ENCODE measurements at regions not wholly inside any gene's neighbourhood (a gene's known extent, or its start where the extent isn't known, plus 50 kb on each side); places are given as distances from the start of the nearest gene placed in this dataset.

DNA sequence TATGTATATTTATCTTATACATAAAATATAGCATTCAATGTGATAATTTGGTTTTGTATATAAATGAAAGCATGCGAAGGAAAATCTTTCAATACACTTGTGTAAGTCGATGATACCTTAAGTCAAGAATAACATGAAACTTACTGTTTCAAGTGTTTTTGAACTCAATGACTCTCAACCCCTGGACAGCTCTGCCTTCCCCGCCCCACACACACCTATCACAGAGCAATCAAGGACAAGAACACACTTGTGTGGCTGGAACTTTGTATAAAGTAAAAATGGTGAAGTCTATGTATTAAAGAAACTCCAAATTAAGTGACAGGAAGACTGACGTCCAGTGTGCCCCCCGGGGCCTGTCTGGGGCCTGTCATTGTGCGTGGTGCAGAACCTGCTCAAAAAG lies 478.6 kb upstream of the AKR1E2 start:
- H3K79me2 ChIP-seq (ENCODE audit: control insufficient read depth, insufficient read depth, low read length): no peaks in the 10 kb centered on the region

DNA sequence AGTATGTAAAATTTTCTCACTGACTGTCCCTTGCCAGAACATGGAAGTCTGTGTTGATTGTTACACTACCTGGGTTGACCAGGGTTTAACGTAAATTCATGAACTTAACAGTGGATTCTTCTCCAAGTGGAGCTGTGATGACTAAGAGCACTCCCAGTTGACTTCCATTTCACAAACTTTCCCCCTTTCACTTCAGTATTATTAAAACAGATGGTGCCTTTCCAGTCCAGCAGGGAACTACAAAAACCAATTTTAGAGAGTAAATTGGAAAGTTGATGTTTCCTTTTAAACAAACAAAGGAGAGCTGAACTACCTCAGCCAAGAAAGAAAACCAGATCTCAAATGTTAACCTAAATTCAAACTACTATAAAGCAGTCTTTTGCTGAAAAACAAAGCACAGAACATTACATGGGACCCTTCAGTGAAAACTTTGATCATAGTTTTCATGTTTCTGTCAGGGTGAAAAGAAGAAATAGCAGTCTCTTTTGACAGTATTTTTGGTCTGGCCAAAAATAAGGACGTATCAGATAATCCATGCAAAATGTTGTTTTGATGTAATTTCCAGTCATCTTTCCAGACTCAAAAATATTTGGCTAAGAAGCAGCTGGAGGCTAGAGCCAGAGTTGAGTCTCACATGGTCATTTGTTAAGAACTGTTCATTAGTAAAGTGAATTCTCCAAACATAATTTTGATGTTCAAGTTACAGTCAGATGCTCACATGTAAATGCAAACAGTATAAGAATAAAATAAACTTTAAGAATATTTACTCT lies 479.9 kb upstream of the AKR1E2 start:
- no peaks in the 10 kb centered on the region for H3K9me3 ChIP-seq (replicated peaks; ENCODE audit: control insufficient read depth, insufficient read depth, low read length)
- H3K4me2 ChIP-seq (ENCODE audit: insufficient read depth, low read length): no peak overlapping the region
- FAIRE-seq (no peak), DNase-seq (ENCODE audit: low read depth, low spot score) (no peak)
- H4K20me1 ChIP-seq (replicated peaks; ENCODE audit: control insufficient read depth, extremely low read depth, insufficient read depth, low read length): no peaks in the 10 kb centered on the region
- intact Hi-C loops (cut with micrococcal nuclease) (no loop called here), dilution Hi-C loops (cut with MboI; ENCODE audit: extremely low pct_ligation_motif_present, low sequenced_read_pairs) (no loop called here)
- no peaks in the 10 kb centered on the region for H3K27me3 ChIP-seq (ENCODE audit: control insufficient read depth in 2 of 2, insufficient read depth in 2 of 2, low read length in 2 of 2)
- H3K36me3 ChIP-seq (ENCODE audit: control insufficient read depth in 2 of 2, extremely low read depth in 1 of 2, insufficient read depth in 2 of 2, low read length in 2 of 2): no peaks in the 10 kb centered on the region
- no peaks in the 10 kb centered on the region for H3K79me2 ChIP-seq (ENCODE audit: control insufficient read depth, insufficient read depth, low read length)
- H3K9ac ChIP-seq (replicated peaks; ENCODE audit: extremely low read depth, insufficient read depth, low read length): no peak overlapping the region
- H3K4me3 ChIP-seq (replicated peaks in 1 of 3; ENCODE audit: insufficient read depth in 1 of 3, low read depth in 1 of 3, low read length in 3 of 3): no peak overlapping the region
- peaks cover 5% of the 10 kb centered on the region for H3K4me1 ChIP-seq (ENCODE audit: control insufficient read depth, extremely low read depth, insufficient read depth, low read length)
- H3K27ac ChIP-seq (ENCODE audit: insufficient read depth, low read depth, low read length): no peak overlapping the region
- ChIA-PET CTCF (interaction anchor here (0.9 kb wide), 1 partner anchor 24 kb away, joined by 3 read pairs; no protein-coding TSS in a partner anchor), POLR2A (interaction anchor here (0.7 kb wide), 1 partner anchor 88 kb away, joined by 4 read pairs; no protein-coding TSS in a partner anchor)
- no peaks in the 10 kb centered on the region for H3K9me1 ChIP-seq (replicated peaks; ENCODE audit: control insufficient read depth, extremely low read depth, insufficient read depth, low read length)
- no peak overlapping the region for H2AFZ ChIP-seq (ENCODE audit: low read depth, low read length)
- TF ChIP-seq GATA2 (IDR thresholded peaks at IDR 0.05; ENCODE audit: insufficient read depth, insufficient read length, low read depth, low read length) (no peak), CTCF (IDR thresholded peaks at IDR 0.05; ENCODE audit: extremely low read depth in 1 of 2, insufficient read depth in 1 of 2, low read depth in 1 of 2, low read length in 2 of 2) (no peak), MAX (IDR thresholded peaks at IDR 0.05; ENCODE audit: insufficient read depth, insufficient read length) (no peak), POLR2A (IDR thresholded peaks at IDR 0.05; ENCODE audit: low read depth, low read length) (no peak), POLR2AphosphoS5 (IDR thresholded peaks at IDR 0.05; ENCODE audit: insufficient read depth, low read depth, low read length) (no peak), MYC (IDR thresholded peaks at IDR 0.05; ENCODE audit: low read depth, low read length) (no peak), EZH2 (IDR thresholded peaks at IDR 0.05; ENCODE audit: borderline replicate concordance, low read depth, low read length, severe bottlenecking) (no peak), JUN (IDR thresholded peaks at IDR 0.05; ENCODE audit: borderline replicate concordance, insufficient read depth, insufficient read length, low read depth) (no peak), FOS (IDR thresholded peaks at IDR 0.05; ENCODE audit: borderline replicate concordance, insufficient read depth, low read length) (no peak)
- no TSS peak for BruUV-seq (replicated peaks)

More for the DNA sequence above, 478.6 kb upstream of the AKR1E2 start:
- no TSS peak for BruUV-seq (replicated peaks)
- Histone ChIP-seq H3K9me3 (replicated peaks; ENCODE audit: control insufficient read depth, insufficient read depth, low read length) (no peaks in the 10 kb centered on the region), H4K20me1 (replicated peaks; ENCODE audit: control insufficient read depth, extremely low read depth, insufficient read depth, low read length) (no peaks in the 10 kb centered on the region), H3K36me3 (ENCODE audit: control insufficient read depth in 2 of 2, extremely low read depth in 1 of 2, insufficient read depth in 2 of 2, low read length in 2 of 2) (no peaks in the 10 kb centered on the region), H3K9ac (replicated peaks; ENCODE audit: extremely low read depth, insufficient read depth, low read length) (no peak overlapping the region), H3K27me3 (ENCODE audit: control insufficient read depth in 2 of 2, insufficient read depth in 2 of 2, low read length in 2 of 2) (no peaks in the 10 kb centered on the region), H2AFZ (ENCODE audit: low read depth, low read length) (no peak overlapping the region), H3K4me3 (replicated peaks in 1 of 3; ENCODE audit: insufficient read depth in 1 of 3, low read depth in 1 of 3, low read length in 3 of 3) (no peak overlapping the region), H3K4me2 (ENCODE audit: insufficient read depth, low read length) (no peak overlapping the region), H3K27ac (ENCODE audit: insufficient read depth, low read depth, low read length) (no peak overlapping the region), H3K4me1 (ENCODE audit: control insufficient read depth, extremely low read depth, insufficient read depth, low read length) (peaks cover 18% of the 10 kb centered on the region), H3K9me1 (replicated peaks; ENCODE audit: control insufficient read depth, extremely low read depth, insufficient read depth, low read length) (no peaks in the 10 kb centered on the region)
- DNase-seq (ENCODE audit: low read depth, low spot score) (no peak), FAIRE-seq (no peak)
- dilution Hi-C loops (cut with MboI; ENCODE audit: extremely low pct_ligation_motif_present, low sequenced_read_pairs) (no loop called here), intact Hi-C loops (cut with micrococcal nuclease) (no loop called here)
- TF ChIP-seq EZH2 (IDR thresholded peaks at IDR 0.05; ENCODE audit: borderline replicate concordance, low read depth, low read length, severe bottlenecking): no peak
- no peak for TF ChIP-seq MAX (IDR thresholded peaks at IDR 0.05; ENCODE audit: insufficient read depth, insufficient read length)
- POLR2A ChIA-PET: no interaction called here
- CTCF ChIA-PET: interaction anchor here (1.2 kb wide), 1 partner anchor 419 kb away, joined by 3 read pairs; no protein-coding TSS in a partner anchor
